Hepatocyte (in vitro differentiated cells): ENCODE measurements at regions not wholly inside any gene's neighbourhood (a gene's known extent, or its start where the extent isn't known, plus 50 kb on each side); places are given as distances from the start of the nearest gene placed in this dataset.

Experiments
- EZH2 ChIP-seq: fragments of 200-600 bp; sonication (generic); IDR thresholded peaks from 2 replicates; pipeline ENCODE4 v1.6.1; 2016; ENCODE audit warnings: antibody characterized with exemption, mild to moderate bottlenecking, borderline replicate concordance
- TF ChIP-seq, protein P1 (sequence below): fragments of 200-600 bp; sonication (generic); IDR thresholded peaks from 2 replicates; pipeline ENCODE4 v1.5.1; 2016; ENCODE audit warnings: antibody characterized with exemption, mild to moderate bottlenecking; ENCODE audit not compliant: poor library complexity

DNA sequence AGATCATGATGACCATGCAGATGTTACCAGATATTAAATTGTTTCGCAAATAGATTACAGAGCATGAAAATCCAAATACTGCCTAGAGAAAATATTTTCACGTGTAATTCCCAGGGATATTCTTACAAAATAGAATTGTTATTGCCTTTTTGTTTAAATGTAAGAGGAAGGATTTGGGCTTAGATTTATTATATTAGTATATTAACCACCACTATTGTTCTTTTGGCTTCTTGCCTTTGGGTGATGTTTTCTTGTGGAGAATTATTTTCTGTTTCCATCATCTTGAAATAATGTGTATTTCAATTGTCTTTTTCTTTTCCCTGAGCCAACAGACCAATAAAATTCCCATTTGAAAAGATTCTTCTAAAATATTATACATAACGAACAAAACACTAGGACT, 109.7 kb upstream of the NUDT7 start:
- TF ChIP-seq, protein P1, sequence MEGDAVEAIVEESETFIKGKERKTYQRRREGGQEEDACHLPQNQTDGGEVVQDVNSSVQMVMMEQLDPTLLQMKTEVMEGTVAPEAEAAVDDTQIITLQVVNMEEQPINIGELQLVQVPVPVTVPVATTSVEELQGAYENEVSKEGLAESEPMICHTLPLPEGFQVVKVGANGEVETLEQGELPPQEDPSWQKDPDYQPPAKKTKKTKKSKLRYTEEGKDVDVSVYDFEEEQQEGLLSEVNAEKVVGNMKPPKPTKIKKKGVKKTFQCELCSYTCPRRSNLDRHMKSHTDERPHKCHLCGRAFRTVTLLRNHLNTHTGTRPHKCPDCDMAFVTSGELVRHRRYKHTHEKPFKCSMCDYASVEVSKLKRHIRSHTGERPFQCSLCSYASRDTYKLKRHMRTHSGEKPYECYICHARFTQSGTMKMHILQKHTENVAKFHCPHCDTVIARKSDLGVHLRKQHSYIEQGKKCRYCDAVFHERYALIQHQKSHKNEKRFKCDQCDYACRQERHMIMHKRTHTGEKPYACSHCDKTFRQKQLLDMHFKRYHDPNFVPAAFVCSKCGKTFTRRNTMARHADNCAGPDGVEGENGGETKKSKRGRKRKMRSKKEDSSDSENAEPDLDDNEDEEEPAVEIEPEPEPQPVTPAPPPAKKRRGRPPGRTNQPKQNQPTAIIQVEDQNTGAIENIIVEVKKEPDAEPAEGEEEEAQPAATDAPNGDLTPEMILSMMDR: no peak
- no peak for TF ChIP-seq EZH2
